ENCODE measurements at regions not wholly inside any gene's neighbourhood (a gene's known extent, or its start where the extent isn't known, plus 50 kb on each side); places are given as distances from the start of the nearest gene placed in this dataset.

- H3K9me3 ChIP-seq (ENCODE audit: low read depth, low read length, poor library complexity, severe bottlenecking) = no peaks in the 10 kb centered on the region
- no peaks in the 10 kb centered on the region for H3K4me1 ChIP-seq (ENCODE audit: insufficient read depth, low read length, poor library complexity, severe bottlenecking)
- POLR2A ChIA-PET (ENCODE audit: low non-redundant PET) = no interaction called here
- peaks cover 7% of the 10 kb centered on the region for H3K27me3 ChIP-seq (replicated peaks; ENCODE audit: insufficient read depth, low read depth, low read length, poor library complexity)
- no peak overlapping the region for H3K4me3 ChIP-seq (ENCODE audit: low read depth, low read length, poor library complexity, severe bottlenecking)
- DNase-seq (ENCODE audit: low spot score) = peak; percentile 2
- CTCF ChIA-PET = no interaction called here
- intact Hi-C loops (cut with micrococcal nuclease; ENCODE audit: unreplicated experiment) = no loop called here
- no TSS peak for BruUV-seq (replicated peaks)
- TF ChIP-seq EZH2 (IDR thresholded peaks at IDR 0.05; ENCODE audit: borderline replicate concordance, low read depth, low read length, poor library complexity, severe bottlenecking) (no peak), CTCF (conservative IDR thresholded peaks at IDR 0.05; ENCODE audit: low read depth, low read length) (no peak)
- H3K27ac ChIP-seq (ENCODE audit: low read depth, low read length, poor library complexity, severe bottlenecking) = no peak overlapping the region
- no peaks in the 10 kb centered on the region for H3K36me3 ChIP-seq (ENCODE audit: insufficient read depth, low read length, poor library complexity, severe bottlenecking)
Observed at GRCh38 chrX:140346729-140347128, 158.1 kb downstream of the SOX3 start.

DNA sequence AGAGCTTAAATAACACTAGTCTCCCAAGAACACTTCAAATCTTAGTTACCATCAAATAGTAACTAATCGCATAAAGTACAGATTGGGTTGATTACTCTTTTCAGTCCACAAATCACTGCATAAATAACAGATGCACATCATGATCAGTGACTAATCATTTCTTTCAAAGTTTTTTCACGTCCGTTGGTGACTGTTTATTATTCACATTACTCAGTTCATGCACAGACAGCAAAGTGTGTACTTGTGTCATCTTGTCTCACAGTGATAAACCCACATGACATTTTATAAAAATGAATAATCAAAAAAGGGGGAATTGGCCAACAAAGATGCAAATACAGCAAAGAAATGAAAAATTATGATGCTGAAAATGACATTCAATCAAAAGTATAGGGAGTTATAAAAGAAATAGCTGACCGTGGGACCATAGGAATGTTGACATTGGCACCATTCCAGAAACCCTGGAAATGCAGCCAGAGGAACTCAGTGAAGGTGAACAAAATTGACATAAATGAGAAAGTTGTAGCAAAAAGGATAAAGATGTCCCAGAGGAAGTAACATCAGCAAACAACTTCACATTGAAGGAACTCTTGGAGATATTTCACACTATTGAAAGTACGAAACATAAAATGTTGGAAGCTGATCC lies 161.5 kb downstream of the SOX3 start:
- Histone ChIP-seq H3K27me3 (replicated peaks; ENCODE audit: insufficient read depth, low read depth, low read length, poor library complexity) (no peaks in the 10 kb centered on the region), H3K27ac (ENCODE audit: low read depth, low read length, poor library complexity, severe bottlenecking) (no peak overlapping the region), H3K4me3 (ENCODE audit: low read depth, low read length, poor library complexity, severe bottlenecking) (no peak overlapping the region), H3K4me1 (ENCODE audit: insufficient read depth, low read length, poor library complexity, severe bottlenecking) (no peaks in the 10 kb centered on the region), H3K36me3 (ENCODE audit: insufficient read depth, low read length, poor library complexity, severe bottlenecking) (no peaks in the 10 kb centered on the region), H3K9me3 (ENCODE audit: low read depth, low read length, poor library complexity, severe bottlenecking) (no peaks in the 10 kb centered on the region)
- ChIA-PET POLR2A (ENCODE audit: low non-redundant PET) (interaction anchor here (0.6 kb wide), 1 partner anchor 698 kb away, joined by 3 read pairs; no protein-coding TSS in a partner anchor), CTCF (no interaction called here)
- intact Hi-C loops (cut with micrococcal nuclease; ENCODE audit: unreplicated experiment) = no loop called here
- TF ChIP-seq CTCF (conservative IDR thresholded peaks at IDR 0.05; ENCODE audit: low read depth, low read length) = no peak
- TF ChIP-seq EZH2 (IDR thresholded peaks at IDR 0.05; ENCODE audit: borderline replicate concordance, low read depth, low read length, poor library complexity, severe bottlenecking) = no peak
- DNase-seq (ENCODE audit: low spot score) = no peak
- no TSS peak for BruUV-seq (replicated peaks)

DNA sequence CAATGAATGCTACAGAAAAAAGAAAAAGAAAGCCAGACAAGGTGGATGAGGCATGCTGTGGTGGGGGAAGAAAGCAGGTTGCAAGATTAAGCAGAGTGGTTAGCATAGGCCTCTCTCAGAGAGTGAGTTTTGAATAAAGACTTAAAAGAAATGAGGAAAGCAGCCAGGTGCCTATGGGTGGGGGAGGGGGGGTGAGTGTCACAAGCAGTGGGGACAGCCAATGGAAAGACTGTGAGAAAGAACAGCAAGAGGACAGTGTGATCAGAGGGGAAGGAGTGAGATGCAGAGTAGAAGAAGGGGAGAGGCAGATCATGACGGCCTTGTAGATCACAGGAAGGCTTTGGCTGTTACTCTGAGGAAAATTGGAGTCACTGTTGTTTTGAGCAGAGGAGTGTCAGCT lies 162.5 kb downstream of the SOX3 start:
- Histone ChIP-seq H3K9me3 (ENCODE audit: low read depth, low read length, poor library complexity, severe bottlenecking) (no peaks in the 10 kb centered on the region), H3K36me3 (ENCODE audit: insufficient read depth, low read length, poor library complexity, severe bottlenecking) (no peaks in the 10 kb centered on the region), H3K27ac (ENCODE audit: low read depth, low read length, poor library complexity, severe bottlenecking) (no peak overlapping the region), H3K4me1 (ENCODE audit: insufficient read depth, low read length, poor library complexity, severe bottlenecking) (no peaks in the 10 kb centered on the region), H3K27me3 (replicated peaks; ENCODE audit: insufficient read depth, low read depth, low read length, poor library complexity) (no peaks in the 10 kb centered on the region), H3K4me3 (ENCODE audit: low read depth, low read length, poor library complexity, severe bottlenecking) (no peak overlapping the region)
- ChIA-PET CTCF (no interaction called here), POLR2A (ENCODE audit: low non-redundant PET) (no interaction called here)
- TF ChIP-seq EZH2 (IDR thresholded peaks at IDR 0.05; ENCODE audit: borderline replicate concordance, low read depth, low read length, poor library complexity, severe bottlenecking) = no peak
- TF ChIP-seq CTCF (conservative IDR thresholded peaks at IDR 0.05; ENCODE audit: low read depth, low read length) = no peak
- intact Hi-C loops (cut with micrococcal nuclease; ENCODE audit: unreplicated experiment) = no loop called here
- no TSS peak for BruUV-seq (replicated peaks)
- no peak for DNase-seq (ENCODE audit: low spot score)
